ENCODE measurements at regions not wholly inside any gene's neighbourhood (a gene's known extent, or its start where the extent isn't known, plus 50 kb on each side); places are given as distances from the start of the nearest gene placed in this dataset.
"Not testable (repeated sequence)": the region's sequence is repeated elsewhere in the genome, so short reads cannot be mapped to it uniquely, and the experiment has no call there.

GRCh38 chr7:123329988-123330643, 130.3 kb upstream of the SLC13A1 start:
- DNase-seq (ENCODE audit: low read depth, low spot score) = no peak
- no peak overlapping the region for H3K4me3 ChIP-seq (ENCODE audit: low read length)

DNA sequence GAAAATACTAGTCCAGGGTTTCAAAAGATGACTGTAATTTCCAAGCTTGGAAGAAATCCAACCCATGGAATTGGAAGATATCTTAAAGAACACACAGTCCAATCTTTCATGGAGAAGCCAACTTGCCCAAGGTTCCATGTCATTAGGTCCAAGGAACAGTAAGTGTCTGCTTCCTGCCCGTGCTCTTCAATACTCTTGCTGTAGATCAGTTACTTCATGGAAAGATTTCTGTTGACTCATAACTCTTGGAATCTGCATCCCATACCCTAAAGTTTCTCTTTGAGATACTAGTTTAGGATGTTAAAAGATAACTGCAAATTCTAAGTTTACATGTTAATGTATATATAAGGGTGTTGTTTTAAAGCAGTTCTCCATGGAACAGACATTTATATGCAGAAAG, 127.9 kb upstream of the SLC13A1 start:
- H3K4me3 ChIP-seq (ENCODE audit: low read length) = no peak overlapping the region
- no peak for DNase-seq (ENCODE audit: low read depth, low spot score)

- H3K4me3 ChIP-seq (ENCODE audit: low read length) = no peak overlapping the region
Measured at GRCh38 chr7:123324283-123324682, 124.5 kb upstream of the SLC13A1 start.

DNA sequence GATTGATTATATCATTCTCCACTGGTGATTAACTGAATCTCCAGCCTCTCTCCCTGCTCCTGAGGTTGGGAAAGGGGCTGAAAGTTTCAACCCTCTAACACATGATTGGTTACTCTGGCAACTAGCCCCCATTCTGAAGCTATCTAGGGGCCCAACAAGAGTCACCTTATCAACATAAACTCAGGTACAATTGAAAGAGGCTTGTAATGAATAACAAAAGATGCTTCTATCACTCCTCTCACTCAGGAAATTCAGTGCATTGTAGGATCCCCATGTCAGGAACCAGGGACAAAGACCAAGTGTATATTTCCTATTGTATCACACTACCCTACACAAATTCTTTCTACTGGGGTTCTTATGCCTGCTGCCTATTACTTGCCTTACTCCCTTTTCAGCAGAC, 123.9 kb upstream of the SLC13A1 start:
- no peak for DNase-seq (ENCODE audit: low read depth, low spot score)
- no peak overlapping the region for H3K4me3 ChIP-seq (ENCODE audit: low read length)

More at GRCh38 chr7:123324283-123324682, 124.5 kb upstream of the SLC13A1 start:
- DNase-seq (ENCODE audit: low read depth, low spot score) = no peak

- H3K4me3 ChIP-seq (ENCODE audit: low read length); DNase-seq (ENCODE audit: low read depth, low spot score): not testable (repeated sequence)
Measured at GRCh38 chr7:123321578-123321977, 121.8 kb upstream of the SLC13A1 start.

- no peak overlapping the region for H3K4me3 ChIP-seq (ENCODE audit: low read length)
- DNase-seq (ENCODE audit: low read depth, low spot score) = no peak
Measured at GRCh38 chr7:123319911-123320310, 120.1 kb upstream of the SLC13A1 start.

DNA sequence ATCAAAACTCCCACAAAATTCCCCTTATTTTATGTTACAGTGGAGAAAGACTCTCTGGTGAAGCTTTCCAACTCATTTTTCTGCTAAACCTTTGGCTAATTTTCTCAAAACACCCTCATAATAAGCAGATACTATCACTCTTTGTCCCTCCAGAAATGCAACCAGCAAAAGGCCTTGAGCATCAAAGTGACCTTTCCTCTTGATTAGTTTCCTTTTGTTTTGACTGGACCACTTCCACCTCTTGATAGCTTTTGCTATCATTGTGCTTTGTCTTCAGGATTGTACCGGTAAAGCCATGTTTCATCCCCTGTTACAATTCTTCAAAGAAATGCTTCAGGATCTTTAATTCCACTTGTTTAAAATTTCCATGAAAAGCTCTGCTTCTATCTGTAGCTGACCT, 115.1 kb upstream of the SLC13A1 start:
- H3K4me3 ChIP-seq (ENCODE audit: low read length) = no peak overlapping the region
- no peak for DNase-seq (ENCODE audit: low read depth, low spot score)

DNA sequence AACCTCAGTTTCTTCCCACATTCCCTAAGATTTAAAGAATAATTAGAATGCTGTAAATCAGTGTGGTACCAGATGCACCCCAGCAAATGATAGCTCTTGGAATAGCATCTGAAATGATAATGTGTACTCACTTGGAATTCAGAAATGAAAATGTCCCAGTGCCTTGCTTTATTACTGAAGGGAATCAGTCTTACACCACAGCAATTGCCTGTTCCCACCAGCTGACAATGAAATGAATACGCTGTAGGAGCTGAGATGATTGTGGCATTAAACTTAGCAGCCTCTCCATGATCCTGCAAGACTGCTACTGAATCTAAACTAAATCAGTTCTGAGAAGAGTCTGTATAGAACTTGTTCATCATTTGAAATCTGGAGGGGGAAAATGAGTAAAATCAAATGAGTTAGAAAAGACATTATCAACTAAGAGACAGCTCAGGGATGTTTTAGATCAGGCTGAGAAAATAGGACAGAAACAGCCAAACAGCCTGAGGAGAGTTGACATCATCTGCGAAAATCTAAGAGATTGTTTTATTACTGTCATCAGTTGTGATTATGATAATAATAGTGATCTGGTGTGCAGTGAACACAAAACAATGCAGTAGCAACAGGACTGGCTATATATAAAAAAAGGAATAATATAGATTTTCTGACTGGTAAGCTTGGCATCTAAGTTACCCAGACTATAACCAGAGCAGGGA, 108.6 kb upstream of the SLC13A1 start:
- DNase-seq (ENCODE audit: low read depth, low spot score) = no peak
- no peak overlapping the region for H3K4me3 ChIP-seq (ENCODE audit: low read length)

- no peak overlapping the region for H3K4me3 ChIP-seq (ENCODE audit: low read length)
- no peak for DNase-seq (ENCODE audit: low read depth, low spot score)
Measured at GRCh38 chr7:123305840-123306375, 106.1 kb upstream of the SLC13A1 start.

- H3K4me3 ChIP-seq (ENCODE audit: low read length) = no peak overlapping the region
- DNase-seq (ENCODE audit: low read depth, low spot score) = no peak
Measured at GRCh38 chr7:123303926-123304325, 104.2 kb upstream of the SLC13A1 start.

DNA sequence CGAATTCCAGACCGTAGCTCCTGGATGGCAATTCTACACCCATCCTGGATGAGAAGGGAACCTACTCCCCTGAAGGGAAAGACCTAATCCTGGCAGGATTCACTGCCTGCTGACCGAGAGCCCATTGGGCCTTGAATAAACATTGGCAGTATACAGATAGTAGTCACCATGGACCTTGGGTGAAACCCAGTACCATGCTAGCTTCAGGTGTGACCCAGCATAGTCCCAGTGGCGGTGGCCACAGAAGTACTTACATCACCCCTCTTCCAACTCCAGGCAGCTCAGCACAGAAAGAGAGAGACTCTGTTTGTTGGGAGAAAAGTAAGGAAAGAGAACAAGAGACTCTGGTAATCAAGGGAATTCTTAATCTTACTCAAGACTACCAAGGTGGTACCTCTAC, 97.2 kb upstream of the SLC13A1 start:
- no peak overlapping the region for H3K4me3 ChIP-seq (ENCODE audit: low read length)
- DNase-seq (ENCODE audit: low read depth, low spot score) = no peak

DNA sequence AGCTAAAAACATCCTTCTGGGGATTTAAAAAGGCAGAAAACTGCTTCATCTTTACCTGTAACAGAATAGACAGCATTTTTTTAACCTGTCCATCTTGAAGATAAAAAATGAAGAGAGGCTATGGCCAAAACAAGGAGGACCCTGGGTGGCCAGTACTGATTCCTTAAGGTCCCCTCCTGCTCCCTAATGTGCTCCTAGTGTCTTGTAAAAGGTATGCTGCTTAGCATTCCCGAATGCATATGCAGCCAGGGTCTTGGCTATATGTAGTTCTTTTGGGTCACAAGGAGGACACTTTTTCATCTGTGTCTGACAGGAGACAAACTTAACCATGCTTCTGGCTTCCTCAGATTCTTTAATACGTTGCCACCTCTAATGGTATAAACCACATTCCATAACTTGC, 93.9 kb upstream of the SLC13A1 start:
- H3K4me3 ChIP-seq (ENCODE audit: low read length) = no peak overlapping the region
- DNase-seq (ENCODE audit: low read depth, low spot score) = no peak

GRCh38 chr7:123292227-123292626, 92.5 kb upstream of the SLC13A1 start:
- no peak overlapping the region for H3K4me3 ChIP-seq (ENCODE audit: low read length)
- no peak for DNase-seq (ENCODE audit: low read depth, low spot score)

DNA sequence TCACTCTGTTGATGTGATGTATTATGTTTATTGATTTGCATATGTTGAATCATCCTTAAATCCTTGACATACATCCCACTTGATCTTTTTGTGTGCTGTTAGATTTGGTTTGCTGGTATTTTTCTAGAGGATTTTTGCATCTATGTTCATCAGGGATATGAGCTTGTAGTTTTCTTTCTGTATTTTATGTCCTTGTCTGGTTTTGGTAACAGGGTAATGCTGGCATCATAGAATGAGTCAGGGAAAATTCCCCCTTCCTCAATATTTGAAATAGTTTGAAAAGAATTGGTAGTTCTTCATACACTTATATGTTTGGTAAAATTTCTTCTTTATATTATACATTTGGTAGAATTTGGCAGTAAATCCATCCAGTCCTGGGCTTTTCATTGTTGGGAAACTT, 89.4 kb upstream of the SLC13A1 start:
- H3K4me3 ChIP-seq (ENCODE audit: low read length) = no peak overlapping the region
- DNase-seq (ENCODE audit: low read depth, low spot score) = no peak

- DNase-seq (ENCODE audit: low read depth, low spot score) = peak; percentile 1
- no peak overlapping the region for H3K4me3 ChIP-seq (ENCODE audit: low read length)
Measured at GRCh38 chr7:123285076-123285700, 85.4 kb upstream of the SLC13A1 start.

DNA sequence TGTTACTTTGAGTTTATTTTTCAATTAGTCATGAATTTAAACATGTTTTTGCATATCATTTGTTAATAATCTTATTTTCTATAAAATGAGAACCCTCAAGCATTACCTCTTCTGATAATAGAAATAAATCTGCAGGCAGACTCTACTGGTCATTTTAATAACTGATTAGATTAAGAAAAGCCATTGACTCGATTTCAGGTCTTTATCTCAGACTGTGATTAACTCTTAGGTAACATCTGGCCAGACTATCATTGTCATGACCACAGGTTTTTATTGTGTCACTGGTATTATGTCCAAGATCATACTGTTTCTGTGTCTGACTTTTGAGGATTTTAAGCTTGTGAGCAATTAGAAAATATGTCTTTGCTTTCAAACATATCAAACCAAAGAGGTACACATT, 83.6 kb upstream of the SLC13A1 start:
- no peak for DNase-seq (ENCODE audit: low read depth, low spot score)
- no peak overlapping the region for H3K4me3 ChIP-seq (ENCODE audit: low read length)

GRCh38 chr7:123282181-123282580, 82.4 kb upstream of the SLC13A1 start:
- H3K4me3 ChIP-seq (ENCODE audit: low read length) = no peak overlapping the region
- no peak for DNase-seq (ENCODE audit: low read depth, low spot score)

- no peak overlapping the region for H3K4me3 ChIP-seq (ENCODE audit: low read length)
- DNase-seq (ENCODE audit: low read depth, low spot score) = no peak
Measured at GRCh38 chr7:123279949-123280348, 80.2 kb upstream of the SLC13A1 start.

DNA sequence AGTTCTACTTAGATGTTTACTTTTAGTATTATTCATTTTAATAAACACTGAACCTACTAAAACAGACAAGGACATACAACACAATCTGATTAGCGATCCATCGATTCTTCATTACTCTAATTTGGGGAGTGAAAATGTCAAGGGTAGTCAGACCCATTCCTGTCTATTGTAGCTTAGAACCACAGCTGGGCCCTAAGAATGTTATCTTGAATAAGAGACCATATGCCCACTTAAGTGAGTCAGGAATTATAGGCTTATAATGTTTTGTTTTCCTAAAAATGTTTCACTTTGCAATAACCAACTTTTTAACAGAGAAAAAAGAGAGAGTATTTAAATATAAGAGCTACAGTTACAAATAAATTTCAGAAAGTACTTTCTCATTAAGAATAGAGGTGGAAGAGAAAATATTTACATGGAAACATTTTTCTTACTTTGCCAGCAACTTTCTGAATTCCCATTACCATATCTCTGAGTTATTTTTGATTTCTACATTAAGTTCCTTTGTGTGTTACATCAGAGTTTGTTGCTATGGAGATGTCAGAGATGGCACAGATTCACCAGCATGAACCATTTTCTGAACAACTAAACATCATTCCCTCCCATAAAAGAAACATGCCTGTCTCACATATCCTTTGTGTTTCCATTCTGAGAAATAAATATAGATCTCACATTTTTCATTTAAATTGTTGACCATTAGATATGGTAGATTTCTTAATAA, 75.4 kb upstream of the SLC13A1 start:
- no peak overlapping the region for H3K4me3 ChIP-seq (ENCODE audit: low read length)
- DNase-seq (ENCODE audit: low read depth, low spot score) = no peak

- no peak for DNase-seq (ENCODE audit: low read depth, low spot score)
- no peak overlapping the region for H3K4me3 ChIP-seq (ENCODE audit: low read length)
Measured at GRCh38 chr7:123273185-123273584, 73.4 kb upstream of the SLC13A1 start.

Measured in Jurkat, Clone E6-1 (cell line).